22Rv1 (cell line): ENCODE measurements at regions not wholly inside any gene's neighbourhood (a gene's known extent, or its start where the extent isn't known, plus 50 kb on each side); places are given as distances from the start of the nearest gene placed in this dataset.

Experiments
- CTCF ChIP-seq: fragments of 450-650 bp; IDR thresholded peaks from 2 replicates; pipeline ENCODE4 v1.5.1; 2017; ENCODE audit warnings: mild to moderate bottlenecking
- ZFX ChIP-seq: fragments of 450-650 bp; IDR thresholded peaks from 2 replicates; pipeline ENCODE4 v1.6.1; 2017; ENCODE audit warnings: antibody characterized with exemption, borderline replicate concordance

GRCh38 chr6:134523903-134524650 is 206.2 kb upstream of the SGK1 start:
- no peak for TF ChIP-seq CTCF
- TF ChIP-seq ZFX = no peak
